GM18873 (cell line): ENCODE measurements at regions not wholly inside any gene's neighbourhood (a gene's known extent, or its start where the extent isn't known, plus 50 kb on each side); places are given as distances from the start of the nearest gene placed in this dataset.
"Not testable (repeated sequence)": the region's sequence is repeated elsewhere in the genome, so short reads cannot be mapped to it uniquely, and the experiment has no call there.

ENCODE experiments used
- ATAC-seq: cut with Tn5 transposase; IDR thresholded peaks from one replicate; pipeline ENCODE4 v1.9.1; 2021; ENCODE audit warnings: mild to moderate bottlenecking, moderate library complexity, moderate number of reproducible peaks; ENCODE audit not compliant: unreplicated experiment, low FRiP score

DNA sequence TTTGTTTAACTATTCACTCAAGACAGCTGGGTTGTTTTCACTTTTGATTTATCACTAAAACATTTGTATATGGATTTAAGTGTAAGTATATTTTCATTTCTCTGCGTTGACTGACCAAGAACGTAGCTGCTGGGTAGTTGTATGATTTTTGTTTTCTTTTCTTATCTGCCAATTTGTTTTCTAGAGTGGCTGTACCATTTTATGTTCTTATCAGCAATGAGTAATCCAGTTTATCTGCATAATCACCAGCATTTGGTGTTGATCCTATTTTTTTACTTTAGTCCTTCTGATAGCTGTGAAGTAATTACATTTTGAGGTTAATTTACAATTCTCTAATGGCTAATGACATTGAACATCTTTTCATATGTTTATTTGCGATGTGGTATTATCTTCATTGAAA lies 1178.4 kb upstream of the TMEFF2 start:
- ATAC-seq, result no peak

DNA sequence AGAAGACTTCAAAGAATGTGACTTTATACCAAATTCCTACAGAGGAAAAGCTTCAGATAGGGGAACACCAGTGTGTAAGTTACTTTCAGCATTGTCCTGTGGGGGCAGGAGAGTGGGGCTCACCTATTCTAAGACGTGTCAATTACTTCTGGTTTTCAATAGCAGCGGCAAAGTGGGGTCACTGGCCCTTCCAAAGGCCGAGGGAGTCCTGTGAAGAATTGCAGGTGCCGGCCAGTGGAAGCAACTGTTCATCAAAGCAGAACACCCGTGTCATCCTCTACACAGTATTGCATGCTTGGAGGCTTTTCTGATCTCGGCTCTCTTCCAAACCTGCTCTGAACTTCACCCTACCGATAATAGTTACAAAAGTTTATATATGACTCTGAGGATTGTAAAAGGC lies 1176.5 kb upstream of the TMEFF2 start:
- no peak for ATAC-seq

DNA sequence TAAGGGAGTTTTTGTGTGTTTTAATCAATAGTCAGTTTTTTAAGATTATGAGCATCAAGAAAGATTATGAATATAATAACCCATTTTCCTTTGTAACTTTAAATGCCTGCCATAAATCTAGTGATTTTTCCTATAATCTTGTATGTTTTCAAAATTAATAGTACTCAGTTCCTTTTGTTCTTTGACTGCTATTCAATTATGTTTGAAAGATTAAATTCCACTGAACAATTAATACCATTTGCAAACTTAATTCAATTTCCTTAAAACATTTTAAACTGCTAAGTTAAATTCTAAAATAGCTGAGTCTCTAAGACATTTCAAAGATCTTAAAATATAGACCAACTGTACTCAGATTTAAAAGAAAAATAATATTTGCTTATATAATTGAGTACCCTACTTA lies 1173.9 kb upstream of the TMEFF2 start:
- ATAC-seq, result no peak

DNA sequence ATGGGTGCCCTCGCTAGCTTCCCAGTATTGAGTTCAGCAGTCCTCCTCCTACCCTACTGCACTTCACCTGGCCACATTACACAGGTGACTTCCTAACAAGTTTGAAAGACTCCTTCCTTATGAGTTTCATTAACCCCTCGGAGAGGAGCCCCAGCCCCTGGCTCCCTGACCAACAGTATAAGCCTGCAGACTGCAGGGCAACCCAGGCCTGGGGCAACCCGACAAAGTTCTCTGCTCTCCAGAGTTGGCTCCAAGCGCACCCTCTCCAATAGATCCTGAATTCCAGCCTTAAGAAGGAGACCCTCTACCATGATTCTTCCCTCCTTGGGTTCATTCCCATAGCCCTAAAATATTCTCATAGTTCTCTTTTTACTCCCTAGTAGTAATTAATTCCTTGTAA lies 1162.8 kb upstream of the TMEFF2 start:
- no peak for ATAC-seq

DNA sequence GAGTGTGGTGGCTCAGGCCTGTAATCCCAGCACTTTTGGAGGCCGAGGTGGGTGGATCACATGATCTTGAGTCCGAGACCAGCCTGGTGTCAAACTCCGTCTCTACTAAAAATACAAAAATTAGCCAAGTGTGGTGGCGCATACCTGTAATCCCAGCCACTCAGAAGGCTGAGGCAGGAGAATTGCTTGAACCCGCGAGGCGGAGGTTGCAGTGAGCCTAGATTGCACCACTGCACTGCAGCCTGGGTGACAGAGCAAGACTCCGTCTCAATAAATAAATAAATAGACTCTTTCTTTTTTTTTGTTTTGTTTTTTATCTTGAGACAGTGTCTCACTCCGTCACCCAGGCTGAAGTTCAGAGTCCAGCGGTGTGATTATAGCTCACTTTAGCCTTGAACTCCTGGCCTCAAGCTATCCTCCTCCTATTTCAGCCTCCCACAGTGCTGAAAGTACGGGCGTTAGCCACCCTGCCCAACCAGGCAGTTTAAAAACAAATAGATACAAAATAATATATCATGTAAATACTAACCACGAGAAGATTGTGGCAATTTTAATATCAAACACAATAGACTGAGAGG lies 1158.0 kb upstream of the TMEFF2 start:
- ATAC-seq, result not testable (repeated sequence)

DNA sequence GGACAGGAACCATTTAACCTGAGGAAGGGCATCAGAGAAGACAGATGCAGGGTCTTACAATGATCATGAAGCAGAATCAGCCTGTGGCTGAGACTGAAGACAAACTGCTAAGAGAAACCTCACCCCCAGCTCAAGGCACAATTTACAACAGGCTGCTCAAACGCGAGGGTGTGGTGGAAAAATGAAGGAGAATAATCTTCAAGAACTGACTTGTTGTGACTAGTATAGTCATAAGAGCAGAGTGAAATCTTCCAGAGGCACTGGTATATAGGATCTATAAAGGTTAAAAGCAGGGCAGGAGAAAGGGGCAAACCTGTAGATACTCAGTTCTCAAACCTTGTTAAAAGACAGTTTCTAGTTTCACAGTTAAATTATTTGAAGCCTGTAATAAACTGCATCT lies 1155.8 kb upstream of the TMEFF2 start:
- ATAC-seq, result no peak

DNA sequence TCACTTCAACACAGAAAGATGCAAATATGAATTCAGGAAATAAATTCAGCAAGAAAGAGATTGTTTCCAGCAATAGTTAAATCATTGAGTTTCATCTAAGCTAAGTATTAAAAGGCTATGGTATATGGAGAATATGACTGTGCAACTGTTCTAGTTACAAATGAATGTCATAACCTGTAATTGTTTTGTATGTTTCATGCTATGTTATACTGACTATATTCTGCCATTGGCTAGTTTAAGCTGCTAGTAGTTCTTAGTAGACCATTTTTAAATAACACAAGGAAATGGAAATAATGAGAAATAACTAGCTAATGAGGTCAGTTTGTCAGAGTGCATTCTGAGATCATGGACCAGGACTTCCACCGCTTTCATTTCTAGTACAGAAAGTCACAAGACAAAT lies 1154.9 kb upstream of the TMEFF2 start:
- no peak for ATAC-seq

DNA sequence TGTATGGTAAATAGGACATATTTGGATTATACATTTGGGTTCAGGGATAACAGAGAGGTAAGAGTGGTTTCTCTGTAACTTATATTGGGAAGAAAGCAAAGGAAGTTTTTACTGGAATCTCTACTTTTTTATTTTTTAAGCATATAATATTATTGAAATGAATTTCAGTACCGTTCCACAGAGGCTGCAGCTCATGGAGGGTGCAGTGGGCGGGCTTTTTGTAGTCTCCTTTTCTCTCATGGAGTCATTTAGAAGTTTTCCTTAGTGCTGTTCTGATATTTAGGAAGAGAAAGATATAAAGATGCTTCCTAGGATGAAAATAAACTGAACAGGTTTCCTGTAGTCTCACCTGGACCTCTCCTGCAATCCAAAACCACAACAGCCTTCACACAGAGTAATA lies 1153.3 kb upstream of the TMEFF2 start:
- no peak for ATAC-seq

DNA sequence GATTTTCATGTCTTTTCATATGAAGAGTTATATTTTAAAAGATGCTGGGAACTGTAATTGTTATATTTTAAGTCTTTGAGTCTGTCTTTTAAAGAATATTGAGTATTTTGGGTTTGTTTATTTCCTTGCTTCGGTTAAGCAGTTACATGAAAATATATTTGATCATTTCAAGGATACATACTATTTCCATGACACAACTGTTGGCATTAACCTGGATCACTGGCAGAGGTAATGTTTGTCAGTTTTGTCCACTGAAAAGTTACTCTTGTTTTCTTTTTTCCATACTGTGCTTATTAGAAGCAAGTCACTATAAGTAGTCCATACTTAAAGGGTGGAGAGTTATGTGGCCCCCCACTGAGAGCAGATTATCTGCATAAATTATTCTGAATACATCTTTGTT lies 1142.0 kb upstream of the TMEFF2 start:
- no peak for ATAC-seq

DNA sequence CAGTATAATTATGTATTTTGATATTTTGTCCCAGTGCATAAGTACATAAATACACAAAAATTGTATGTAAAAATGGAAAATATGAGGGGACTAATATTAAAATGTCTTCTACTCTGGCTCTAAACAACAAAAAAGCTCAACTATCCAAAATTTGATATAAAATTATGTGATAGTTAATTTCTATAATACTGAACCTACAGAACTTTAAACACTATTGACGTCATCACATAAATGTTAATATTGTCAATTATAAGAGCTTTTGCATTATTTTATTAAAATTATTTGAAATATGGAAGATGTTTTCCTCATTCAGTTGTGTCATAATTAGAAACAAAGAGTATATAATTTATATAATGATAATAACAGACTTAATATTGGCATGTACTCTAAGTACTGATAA lies 1139.7 kb upstream of the TMEFF2 start:
- no peak for ATAC-seq

DNA sequence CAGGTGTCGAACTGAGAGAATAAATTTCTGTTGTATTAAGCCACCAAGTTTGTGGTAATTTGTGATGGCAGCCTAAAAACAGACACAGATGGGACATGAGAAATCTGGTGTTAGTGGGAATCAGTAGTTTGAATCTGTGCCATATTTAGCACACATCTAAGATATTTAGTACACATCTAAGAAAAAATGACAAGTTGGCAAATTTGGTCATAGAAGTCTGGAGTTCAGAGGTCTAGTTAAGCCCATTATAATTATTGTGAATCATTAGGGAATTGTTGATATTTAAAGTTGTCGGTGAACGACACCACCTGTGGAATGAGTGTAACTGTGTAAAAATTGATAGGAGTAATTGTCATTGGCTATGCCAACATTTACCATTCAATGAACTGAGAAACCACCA lies 1138.8 kb upstream of the TMEFF2 start:
- ATAC-seq, result no peak

DNA sequence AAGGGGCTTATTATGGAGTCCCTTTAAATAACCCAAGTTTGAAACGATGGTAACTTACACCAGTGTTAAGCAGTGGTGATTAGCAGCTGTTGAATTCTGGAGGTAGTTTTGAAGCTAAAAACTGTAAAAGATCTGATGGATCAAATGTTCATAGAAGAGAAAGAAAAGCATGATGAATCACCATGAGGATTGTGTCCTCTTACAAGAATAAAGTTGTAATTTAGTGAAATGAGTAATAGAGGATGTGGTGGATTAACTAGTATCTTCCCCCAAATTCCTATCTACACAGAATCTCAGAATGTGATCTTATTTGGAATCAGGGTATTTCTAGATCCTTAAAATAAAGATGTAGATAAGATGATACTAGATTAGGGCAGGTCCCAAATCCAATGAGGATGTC lies 1138.2 kb upstream of the TMEFF2 start:
- ATAC-seq, result no peak

DNA sequence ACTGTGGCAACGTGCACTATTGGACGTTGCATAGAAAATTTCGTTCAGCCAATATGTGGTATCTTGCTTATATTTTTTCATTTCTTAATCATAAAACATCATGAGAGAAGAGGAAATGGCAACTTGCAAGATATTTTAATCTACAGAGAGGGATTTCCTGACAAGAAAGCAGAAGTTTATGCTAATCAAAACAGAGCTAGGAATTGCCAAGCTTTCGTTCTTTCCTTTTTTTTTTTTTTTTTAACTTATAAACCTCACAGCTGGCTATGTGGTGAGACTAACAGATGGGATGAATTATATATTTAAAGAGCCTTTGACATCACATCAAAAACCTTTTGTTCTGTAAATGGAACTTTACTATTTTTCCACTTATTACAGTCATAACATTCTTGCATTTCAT lies 1136.9 kb upstream of the TMEFF2 start:
- no peak for ATAC-seq

DNA sequence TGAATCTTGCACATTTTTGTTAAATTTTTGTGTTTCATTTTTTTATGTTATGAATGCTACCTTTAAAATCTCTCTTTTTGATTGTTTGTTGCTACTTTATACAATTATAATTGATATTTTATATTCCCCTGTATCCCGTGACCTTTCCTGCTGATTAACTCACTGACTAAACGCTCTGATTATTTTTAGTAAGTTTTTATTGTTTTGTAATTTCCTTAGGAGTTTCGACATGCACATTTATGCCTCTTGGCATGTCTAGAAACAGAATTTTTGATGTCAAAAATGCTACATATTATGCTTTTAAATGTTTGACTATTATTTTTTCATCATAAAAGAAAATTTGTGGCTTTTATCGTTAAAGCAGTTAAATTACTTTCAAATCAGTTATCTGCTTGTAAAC lies 1131.6 kb upstream of the TMEFF2 start:
- no peak for ATAC-seq

DNA sequence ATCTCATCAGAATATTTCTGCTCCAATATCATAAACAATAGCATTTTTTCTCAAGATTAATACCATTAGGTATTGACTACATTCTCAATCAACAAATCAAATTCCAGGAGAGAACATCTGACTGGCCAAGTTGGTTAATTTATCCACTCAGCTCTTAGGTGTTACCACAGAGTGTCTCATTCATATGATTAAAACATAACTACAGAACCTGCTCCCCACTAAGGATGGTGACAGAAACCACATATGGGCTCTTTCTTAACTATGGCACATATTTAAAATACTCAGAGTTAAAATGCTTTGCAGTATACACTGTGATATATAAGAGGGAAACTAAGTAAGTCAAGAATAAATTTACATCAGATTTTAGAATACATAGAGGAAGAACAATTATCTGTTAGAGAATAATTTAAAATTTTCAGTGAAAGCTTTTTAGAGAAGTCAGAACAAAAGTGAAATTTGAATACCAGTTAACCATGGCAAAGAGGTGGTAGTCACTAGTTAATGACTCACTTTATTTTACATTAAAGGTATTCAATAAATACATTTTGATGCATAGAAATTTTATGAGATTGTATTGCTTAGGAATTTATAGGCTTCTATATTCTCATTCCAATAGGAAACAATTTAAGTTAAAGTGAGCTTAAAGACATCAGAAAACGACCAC lies 1120.8 kb upstream of the TMEFF2 start:
- ATAC-seq, result no peak

DNA sequence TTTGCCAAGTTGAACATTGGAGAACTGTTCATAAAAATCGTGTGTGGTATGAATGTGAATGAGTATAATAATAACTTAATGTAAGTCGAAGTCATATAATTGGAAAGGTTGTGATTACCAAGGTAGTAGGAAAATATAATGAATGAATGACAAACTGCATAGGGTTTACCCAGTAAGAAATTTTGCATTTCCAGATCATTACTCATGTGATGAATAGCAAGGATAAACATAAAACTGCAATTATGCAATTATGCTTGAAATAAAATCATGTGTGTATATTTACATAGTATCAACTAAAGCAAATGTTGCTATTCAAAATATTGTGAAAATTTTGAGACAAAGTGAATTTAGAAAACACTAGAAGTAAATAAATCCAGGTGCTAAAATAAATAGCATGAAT lies 1108.7 kb upstream of the TMEFF2 start:
- ATAC-seq, result no peak

DNA sequence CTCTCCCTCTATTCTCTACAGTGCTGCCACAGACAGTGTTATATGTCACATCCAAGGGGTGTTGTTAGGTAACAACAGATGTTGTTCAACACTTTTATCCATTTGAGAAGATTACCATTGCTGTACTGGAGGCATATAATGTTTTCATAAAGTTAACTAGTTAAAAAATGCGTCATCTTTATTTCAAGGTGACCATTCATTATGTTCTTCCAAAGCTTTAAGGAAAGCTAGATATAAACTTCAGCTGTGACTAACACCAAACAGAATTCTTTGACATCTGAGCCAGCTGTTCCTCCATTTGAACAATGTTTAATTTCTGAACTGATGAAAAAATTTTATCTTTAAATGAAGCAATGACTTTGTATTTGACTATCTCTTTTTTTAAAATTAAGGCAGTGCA lies 1099.6 kb upstream of the TMEFF2 start:
- no peak for ATAC-seq

DNA sequence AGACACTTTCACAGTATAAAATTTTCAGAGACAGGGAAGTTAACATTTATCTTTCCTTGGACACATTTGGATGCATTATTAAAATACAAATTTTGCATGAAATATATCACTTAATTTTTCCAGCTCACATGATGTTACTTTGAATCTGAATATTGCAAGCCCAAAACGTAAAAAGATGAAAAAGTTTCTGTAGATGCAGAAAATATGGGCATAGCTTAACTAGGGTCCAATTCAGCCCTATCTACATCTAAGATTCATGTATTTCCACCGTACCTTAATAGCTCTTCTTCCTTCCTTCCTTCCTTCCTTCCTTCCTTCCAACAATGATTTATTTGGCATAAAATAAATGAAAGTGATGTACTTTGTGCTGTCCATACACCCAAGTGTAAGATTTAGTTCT lies 1084.6 kb upstream of the TMEFF2 start:
- no peak for ATAC-seq

DNA sequence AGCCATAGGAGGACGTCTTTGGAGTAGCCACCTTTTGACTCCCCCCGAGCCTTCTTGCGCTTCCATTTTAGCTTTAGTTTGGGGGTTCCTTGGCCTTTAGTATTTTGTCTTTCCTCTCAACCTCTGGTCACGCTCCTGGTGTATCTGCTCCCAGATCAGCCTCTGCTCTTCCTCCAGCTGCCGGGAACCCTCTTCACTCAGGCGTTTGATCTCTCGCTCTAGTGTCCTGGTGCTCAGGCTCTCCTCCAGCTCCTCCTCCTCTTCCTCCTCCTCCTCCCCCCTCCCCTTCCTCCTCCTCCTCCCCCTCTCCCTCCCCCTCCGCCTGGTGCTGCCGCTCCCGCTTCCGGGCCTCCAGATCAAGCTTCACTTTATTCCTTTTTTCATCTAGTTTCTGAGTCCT lies 1082.3 kb upstream of the TMEFF2 start:
- no peak for ATAC-seq

DNA sequence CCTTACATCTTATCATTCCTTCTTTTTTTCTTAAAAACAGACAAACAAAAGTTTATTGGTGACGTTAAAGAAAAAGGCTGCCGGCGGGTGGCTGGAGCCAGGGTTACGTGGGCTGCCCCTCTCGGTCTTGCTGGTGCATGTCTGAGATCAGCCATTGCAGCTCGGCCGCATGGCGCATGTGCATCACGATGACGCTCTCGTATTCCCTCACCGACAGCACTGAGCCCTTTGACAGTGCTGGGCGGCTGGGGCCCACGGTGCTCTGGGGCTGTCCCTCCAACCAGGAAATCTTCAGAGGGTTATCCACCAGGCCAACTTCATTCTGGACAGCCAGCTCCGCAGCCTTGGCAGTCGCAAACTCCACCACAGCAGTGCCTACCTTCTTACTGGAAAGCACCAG lies 1081.8 kb upstream of the TMEFF2 start:
- ATAC-seq, result no peak

DNA sequence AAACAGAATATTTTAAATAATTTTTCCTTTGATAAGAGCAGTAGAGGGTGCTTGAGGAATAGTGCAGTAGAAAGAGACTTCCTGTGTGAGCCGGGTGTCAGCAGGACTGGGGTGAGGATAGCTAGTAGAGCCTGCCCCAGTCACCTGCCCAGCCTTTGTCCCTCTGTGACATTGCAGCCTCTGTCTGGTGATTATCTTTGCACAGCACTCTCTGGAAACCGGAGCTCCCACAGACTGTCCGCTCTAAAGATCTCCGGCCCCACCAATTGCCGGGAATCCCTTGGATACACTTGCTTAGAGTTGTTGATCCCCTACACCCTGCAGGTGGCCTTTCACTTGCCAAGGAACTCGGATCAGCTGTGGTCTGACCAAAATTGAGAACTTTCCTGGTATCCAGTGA lies 1081.3 kb upstream of the TMEFF2 start:
- no peak for ATAC-seq

DNA sequence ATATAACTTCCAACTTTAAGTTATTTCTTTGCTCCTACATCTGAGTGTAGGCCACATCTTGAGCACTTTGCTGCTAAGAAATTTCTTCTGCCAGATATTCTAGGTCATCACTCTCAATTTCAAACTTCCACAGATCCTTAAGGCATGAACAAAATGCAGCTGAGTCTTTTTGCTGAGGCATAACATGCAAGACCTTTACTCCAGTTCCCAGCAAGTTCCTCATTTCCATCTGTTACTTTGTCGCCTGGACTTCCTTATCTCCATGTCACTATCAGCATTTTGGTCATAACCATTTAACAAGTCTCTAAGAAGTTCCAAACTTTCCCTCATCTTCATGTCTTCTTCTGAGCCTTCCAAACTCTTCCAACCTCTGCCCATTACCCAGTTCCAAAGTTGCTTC lies 1077.3 kb upstream of the TMEFF2 start:
- no peak for ATAC-seq

DNA sequence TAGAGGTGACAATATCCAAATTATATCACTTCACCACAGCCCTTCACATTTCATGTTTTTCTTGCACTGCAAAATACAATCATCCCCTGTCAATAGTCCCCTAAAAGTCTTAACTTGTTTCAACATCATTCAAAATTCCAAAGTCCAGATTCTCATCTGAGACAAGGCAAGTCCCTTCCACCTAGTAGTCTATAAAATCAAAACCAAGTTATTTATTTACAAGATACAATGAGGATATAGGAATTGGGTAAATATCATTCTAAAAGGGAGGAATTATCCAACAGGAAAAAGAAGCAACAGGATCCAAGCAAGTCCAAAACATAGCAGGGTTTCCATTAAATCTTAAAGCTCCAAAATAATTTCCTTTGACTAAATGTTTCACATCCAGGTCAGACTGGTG lies 1076.1 kb upstream of the TMEFF2 start:
- ATAC-seq, result no peak
